ENCODE measurements at regions not wholly inside any gene's neighbourhood (a gene's known extent, or its start where the extent isn't known, plus 50 kb on each side); places are given as distances from the start of the nearest gene placed in this dataset.

DNA sequence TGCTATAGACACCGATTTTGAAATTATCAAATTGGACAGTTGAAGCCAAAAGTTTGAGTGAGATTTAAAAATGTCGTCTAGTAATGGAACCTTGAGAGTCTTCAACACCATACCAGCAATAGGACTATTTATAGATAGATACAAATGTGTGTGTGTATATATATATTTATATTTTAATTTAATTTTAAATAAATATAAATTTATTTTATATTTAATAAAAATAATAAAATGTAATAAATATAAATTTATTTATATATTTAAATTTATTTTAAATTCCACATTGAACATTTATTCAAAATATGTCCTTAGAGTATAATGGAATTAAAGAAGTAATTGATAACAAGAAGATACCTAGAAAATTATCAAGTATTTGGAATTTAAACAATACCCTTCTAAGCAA, 221.9 kb upstream of the CXXC4 start:
- BruUV-seq (replicated peaks), result no TSS peak
- CTCF ChIA-PET, result interaction anchor here (0.7 kb wide), 1 partner anchor 49 kb away, joined by 4 read pairs; no protein-coding TSS in a partner anchor
- FAIRE-seq, result no peak
- TF ChIP-seq, protein P1, sequence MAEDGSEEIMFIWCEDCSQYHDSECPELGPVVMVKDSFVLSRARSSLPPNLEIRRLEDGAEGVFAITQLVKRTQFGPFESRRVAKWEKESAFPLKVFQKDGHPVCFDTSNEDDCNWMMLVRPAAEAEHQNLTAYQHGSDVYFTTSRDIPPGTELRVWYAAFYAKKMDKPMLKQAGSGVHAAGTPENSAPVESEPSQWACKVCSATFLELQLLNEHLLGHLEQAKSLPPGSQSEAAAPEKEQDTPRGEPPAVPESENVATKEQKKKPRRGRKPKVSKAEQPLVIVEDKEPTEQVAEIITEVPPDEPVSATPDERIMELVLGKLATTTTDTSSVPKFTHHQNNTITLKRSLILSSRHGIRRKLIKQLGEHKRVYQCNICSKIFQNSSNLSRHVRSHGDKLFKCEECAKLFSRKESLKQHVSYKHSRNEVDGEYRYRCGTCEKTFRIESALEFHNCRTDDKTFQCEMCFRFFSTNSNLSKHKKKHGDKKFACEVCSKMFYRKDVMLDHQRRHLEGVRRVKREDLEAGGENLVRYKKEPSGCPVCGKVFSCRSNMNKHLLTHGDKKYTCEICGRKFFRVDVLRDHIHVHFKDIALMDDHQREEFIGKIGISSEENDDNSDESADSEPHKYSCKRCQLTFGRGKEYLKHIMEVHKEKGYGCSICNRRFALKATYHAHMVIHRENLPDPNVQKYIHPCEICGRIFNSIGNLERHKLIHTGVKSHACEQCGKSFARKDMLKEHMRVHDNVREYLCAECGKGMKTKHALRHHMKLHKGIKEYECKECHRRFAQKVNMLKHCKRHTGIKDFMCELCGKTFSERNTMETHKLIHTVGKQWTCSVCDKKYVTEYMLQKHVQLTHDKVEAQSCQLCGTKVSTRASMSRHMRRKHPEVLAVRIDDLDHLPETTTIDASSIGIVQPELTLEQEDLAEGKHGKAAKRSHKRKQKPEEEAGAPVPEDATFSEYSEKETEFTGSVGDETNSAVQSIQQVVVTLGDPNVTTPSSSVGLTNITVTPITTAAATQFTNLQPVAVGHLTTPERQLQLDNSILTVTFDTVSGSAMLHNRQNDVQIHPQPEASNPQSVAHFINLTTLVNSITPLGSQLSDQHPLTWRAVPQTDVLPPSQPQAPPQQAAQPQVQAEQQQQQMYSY (CRISPR knock-in tag; IDR thresholded peaks at IDR 0.05), result no peak
- TF ChIP-seq DPF2 (IDR thresholded peaks at IDR 0.05) (no peak), POU2F2 (IDR thresholded peaks at IDR 0.05; ENCODE audit: borderline replicate concordance, low read depth, low read length) (no peak), SIN3A (IDR thresholded peaks at IDR 0.05; ENCODE audit: low read depth, low read length) (no peak), NRF1 (conservative IDR thresholded peaks at IDR 0.05; ENCODE audit: low read depth, low read length) (no peak), NR2C2 (IDR thresholded peaks at IDR 0.05; ENCODE audit: borderline replicate concordance, control insufficient read depth, insufficient read length, low read depth) (no peak), POLR2AphosphoS5 (IDR thresholded peaks at IDR 0.05; ENCODE audit: low read length) (no peak), SRF (IDR thresholded peaks at IDR 0.05; ENCODE audit: low read depth in 2 of 2, low read length in 2 of 2) (no peak), YY1 (IDR thresholded peaks at IDR 0.05; ENCODE audit: low read depth, low read length) (no peak), IKZF2 (IDR thresholded peaks at IDR 0.05) (no peak), FOS (IDR thresholded peaks at IDR 0.05; ENCODE audit: borderline replicate concordance, extremely low read depth, insufficient read length) (no peak), KAT2A (conservative IDR thresholded peaks at IDR 0.05; ENCODE audit: control insufficient read depth, low read depth, low read length) (no peak), TARDBP (IDR thresholded peaks at IDR 0.05; ENCODE audit: borderline replicate concordance) (no peak), STAT3 (IDR thresholded peaks at IDR 0.05; ENCODE audit: low read depth, low read length) (no peak), FOXM1 (IDR thresholded peaks at IDR 0.05; ENCODE audit: low read depth, low read length) (no peak), HDAC6 (IDR thresholded peaks at IDR 0.05; ENCODE audit: unreplicated experiment) (no peak)
- TF ChIP-seq, protein P2, sequence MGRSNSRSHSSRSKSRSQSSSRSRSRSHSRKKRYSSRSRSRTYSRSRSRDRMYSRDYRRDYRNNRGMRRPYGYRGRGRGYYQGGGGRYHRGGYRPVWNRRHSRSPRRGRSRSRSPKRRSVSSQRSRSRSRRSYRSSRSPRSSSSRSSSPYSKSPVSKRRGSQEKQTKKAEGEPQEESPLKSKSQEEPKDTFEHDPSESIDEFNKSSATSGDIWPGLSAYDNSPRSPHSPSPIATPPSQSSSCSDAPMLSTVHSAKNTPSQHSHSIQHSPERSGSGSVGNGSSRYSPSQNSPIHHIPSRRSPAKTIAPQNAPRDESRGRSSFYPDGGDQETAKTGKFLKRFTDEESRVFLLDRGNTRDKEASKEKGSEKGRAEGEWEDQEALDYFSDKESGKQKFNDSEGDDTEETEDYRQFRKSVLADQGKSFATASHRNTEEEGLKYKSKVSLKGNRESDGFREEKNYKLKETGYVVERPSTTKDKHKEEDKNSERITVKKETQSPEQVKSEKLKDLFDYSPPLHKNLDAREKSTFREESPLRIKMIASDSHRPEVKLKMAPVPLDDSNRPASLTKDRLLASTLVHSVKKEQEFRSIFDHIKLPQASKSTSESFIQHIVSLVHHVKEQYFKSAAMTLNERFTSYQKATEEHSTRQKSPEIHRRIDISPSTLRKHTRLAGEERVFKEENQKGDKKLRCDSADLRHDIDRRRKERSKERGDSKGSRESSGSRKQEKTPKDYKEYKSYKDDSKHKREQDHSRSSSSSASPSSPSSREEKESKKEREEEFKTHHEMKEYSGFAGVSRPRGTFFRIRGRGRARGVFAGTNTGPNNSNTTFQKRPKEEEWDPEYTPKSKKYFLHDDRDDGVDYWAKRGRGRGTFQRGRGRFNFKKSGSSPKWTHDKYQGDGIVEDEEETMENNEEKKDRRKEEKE (IDR thresholded peaks at IDR 0.05), result no peak

More for the DNA sequence above, 221.9 kb upstream of the CXXC4 start:
- Histone ChIP-seq H3K4me2 (ENCODE audit: control insufficient read depth, insufficient read depth) (no peak overlapping the region), H4K20me1 (ENCODE audit: control insufficient read depth, insufficient read depth) (no peaks in the 10 kb centered on the region), H3K9ac (ENCODE audit: control insufficient read depth, insufficient read depth, low read length) (no peak overlapping the region), H3K79me2 (ENCODE audit: control insufficient read depth, insufficient read depth, low read length) (no peaks in the 10 kb centered on the region), H3K36me3 (ENCODE audit: control insufficient read depth in 2 of 2, insufficient read depth in 2 of 2, low read length in 1 of 2) (no peaks in the 10 kb centered on the region), H2AFZ (ENCODE audit: control insufficient read depth, low read depth, low read length) (no peak overlapping the region), H3K27ac (ENCODE audit: control insufficient read depth, insufficient read depth) (no peak overlapping the region), H3K4me1 (ENCODE audit: control insufficient read depth, insufficient read depth, low read length) (peaks cover 6% of the 10 kb centered on the region), H3K27me3 (replicated peaks in 1 of 2; ENCODE audit: control insufficient read depth in 2 of 2, insufficient read depth in 2 of 2, low read length in 1 of 2) (no peaks in the 10 kb centered on the region), H3K9me3 (replicated peaks; ENCODE audit: control insufficient read depth, insufficient read depth, low read length) (peaks cover 3% of the 10 kb centered on the region; the same call in 2 of the 3 replicates), H3K4me3 (no peak overlapping the region)
- RAD21 ChIA-PET (ENCODE audit: unreplicated experiment), result no interaction called here
- DNase-seq (ENCODE audit: low read depth, low spot score) (no peak), ATAC-seq (no peak)
- WGBS (ENCODE audit: insufficient coverage, insufficient replicate concordance, low lambda C conversion rate, missing lambda C conversion rate), result 97% methylated on average over 2 of the region's 2 CpGs
- SMC1A ChIA-PET (ENCODE audit: uncharacterized antibody, unreplicated experiment), result no interaction called here
- intact Hi-C loops (cut with micrococcal nuclease; ENCODE audit: unreplicated experiment), result no loop called here
- POLR2A ChIA-PET, result no interaction called here
- in situ Hi-C loops (cut with MboI), result no loop called here

Measured in GM12878 (cell line).